G401.6 (cell line): ENCODE measurements at regions not wholly inside any gene's neighbourhood (a gene's known extent, or its start where the extent isn't known, plus 50 kb on each side); places are given as distances from the start of the nearest gene placed in this dataset.

Experiments
- FAIRE-seq: peaks from 2 replicates; lab custom pipeline; 2012; peaks lifted over from hg19 to GRCh38; lab: Jason Lieb, UNC

DNA sequence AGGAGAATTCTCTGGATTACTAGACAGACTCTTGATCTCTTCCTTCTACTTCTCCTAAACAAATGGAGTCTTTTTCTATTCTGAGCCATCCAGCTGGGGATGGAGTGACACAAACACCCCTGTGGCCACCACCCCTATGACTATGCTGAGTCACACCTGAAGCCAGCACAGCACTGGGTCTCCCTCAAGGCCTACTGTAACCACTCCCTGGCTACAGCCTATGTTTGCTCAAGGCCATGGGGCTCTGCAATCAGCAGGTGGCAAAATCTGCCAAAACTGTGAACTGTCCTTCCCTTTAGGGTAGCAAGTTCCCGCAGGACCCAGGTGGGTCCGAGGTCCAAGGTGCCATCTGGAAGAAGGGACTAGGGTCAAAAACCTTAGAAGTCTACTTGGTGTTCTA lies 132.3 kb downstream of the TINAG start:
- no peak for FAIRE-seq

DNA sequence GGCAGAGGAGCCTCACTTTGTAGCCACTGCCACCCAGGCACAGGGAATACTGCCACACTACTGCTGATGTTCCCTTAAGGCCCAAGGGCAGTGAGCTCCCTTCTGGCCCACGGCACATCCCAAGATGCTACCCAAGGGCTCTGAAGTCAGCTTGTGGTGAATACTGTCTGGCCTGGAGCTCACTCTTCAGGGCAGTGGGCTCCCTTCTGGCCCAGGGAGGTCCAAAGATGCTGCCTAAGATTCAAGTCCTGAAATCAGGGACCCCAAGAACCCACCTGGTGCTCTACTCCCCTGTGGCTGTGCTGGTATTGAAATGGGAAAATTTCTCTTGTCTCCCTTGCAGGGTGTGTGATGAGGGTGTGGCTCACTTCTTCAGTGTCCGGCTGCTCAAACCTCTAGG lies 132.8 kb downstream of the TINAG start:
- no peak for FAIRE-seq

DNA sequence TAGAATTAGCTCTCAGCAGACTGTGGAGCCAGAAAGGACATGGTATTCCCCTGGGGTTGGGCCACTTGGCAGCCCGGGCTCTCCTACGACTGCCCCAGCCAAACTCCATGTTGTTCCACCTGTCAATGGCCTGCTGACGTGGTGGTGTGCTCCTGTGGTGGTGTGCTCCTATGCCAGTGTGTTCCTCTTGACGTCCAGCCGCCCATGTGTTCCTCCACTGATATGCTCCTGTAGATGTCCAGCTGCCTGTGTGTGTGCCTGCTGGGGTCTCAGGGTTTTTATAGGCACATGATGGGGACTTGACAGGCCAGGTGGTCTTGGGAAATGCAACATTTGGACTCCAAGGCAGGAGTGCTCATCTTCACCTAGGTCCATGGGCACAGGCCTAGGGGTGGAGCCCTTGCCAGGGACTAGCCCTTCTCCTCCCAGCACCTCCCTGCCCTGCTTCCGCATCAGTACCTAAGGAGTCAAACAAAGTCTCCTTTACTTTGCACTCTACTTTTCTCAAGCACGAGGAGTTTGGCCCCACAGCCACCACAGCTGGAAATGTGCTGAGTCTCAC lies 133.5 kb downstream of the TINAG start:
- no peak for FAIRE-seq

DNA sequence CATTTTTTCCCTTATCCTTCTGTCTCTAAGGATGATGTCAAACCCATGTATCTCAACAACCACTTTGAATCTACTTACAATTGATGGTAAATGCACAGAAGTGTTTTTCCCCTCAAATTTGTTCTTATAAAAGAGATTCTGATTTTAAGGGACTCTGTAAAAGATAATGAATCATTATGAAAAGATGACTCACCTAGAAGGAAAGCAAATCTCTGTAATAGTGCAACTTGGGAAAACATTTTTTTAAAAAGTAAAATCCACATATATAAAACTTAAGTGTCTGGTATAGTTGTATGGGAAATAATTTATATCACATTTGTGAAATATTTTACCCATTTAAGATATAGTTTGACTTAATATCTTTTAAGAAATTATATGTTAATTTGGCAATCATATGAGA lies 137.0 kb downstream of the TINAG start:
- no peak for FAIRE-seq

DNA sequence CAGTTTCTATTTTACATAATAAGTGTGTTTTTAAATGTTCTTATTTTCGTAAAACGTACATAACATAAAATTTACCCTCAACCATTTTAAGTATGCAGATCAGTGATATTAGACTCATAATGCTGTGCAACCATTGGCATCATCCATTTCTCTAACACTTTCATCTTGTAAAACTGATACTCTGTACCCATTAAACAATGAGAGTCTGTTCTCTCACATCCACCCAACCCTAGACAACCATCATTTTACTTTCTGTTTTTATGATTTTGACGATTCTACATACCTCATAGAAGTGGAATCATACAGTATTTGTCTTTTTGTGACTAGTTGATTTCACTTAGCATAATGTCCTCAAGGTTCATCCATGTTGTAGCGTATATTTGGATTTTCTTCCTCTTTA lies 140.4 kb downstream of the TINAG start:
- FAIRE-seq = no peak

DNA sequence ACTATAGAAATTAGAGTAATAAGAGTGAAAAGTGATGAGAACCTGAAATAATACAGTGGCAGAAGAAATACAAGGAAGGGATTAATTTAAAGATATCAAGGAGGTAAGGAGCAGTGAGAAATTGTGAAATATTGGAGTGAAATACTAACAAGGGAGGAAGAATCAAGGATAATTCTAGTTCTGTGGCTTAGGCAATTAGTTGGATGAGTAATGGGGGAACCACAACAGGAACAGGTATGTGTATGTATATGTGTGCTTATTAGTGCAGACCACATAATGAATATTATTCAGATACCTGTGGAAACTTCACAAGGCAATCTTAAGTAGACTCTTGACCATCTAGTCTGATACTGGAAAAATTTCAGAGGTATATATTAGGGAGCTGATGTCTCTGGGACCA lies 143.3 kb downstream of the TINAG start:
- no peak for FAIRE-seq

DNA sequence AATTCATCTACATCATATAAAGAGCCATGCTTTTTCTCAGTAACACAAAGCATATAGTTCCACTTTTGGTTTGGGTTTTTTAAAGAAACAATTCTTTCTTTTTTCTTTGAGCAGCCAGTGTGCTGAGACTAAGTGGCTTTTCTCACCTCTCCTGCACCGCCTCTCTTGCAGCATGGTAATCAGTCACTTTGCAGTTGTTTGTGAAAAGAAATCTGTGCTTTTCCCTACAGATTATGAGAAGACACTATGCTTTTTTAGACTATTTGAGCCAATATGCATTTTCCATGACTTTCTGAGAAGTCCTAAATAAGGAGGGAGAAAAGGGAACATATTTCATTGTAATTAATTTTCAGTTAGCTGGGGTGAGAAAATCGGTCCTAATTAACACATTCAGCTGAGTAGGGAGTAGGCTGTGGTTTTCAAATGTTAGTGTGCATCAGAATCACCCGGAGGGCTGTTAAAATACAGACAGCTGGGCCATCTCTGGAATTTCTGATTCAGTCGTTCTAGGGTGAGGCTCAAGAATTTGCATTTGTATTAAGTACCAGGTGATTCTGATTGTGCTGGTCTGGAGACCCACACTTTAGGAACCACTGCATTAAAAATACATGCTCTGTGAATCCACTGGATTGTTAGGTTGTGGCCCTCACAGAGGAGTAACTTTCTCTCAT lies 155.2 kb downstream of the TINAG start:
- no peak for FAIRE-seq

DNA sequence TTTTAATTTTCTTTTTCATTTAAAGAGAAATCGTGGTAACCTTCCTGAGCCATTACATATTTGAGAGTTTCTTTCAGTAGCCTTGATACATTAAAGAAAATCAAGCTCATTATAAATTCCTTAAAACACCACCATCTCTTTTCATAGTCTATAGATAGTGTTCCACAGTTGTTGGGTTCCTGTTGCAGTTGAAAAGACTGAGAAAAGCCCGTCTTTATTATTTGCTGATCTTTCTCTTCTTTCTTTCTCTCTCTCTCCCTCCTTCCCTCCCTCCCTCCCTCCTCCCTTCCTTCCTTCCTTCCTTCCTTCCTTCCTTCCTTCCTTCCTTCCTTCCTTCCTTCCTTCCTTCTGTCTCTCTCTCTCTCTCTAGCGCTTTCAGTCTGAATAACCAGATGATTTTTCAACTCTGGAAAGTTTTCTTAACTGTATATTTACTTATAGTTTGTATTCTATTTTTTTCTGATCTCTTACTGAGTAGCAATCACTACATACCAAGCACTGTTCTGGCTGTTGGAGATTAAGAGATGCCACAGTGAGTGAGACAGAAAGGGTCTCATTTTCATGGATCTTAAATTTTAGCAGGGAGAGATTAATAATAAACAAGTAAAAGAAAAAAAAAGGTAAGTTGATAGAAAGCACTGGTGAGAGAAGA lies 157.5 kb downstream of the TINAG start:
- FAIRE-seq = no peak

DNA sequence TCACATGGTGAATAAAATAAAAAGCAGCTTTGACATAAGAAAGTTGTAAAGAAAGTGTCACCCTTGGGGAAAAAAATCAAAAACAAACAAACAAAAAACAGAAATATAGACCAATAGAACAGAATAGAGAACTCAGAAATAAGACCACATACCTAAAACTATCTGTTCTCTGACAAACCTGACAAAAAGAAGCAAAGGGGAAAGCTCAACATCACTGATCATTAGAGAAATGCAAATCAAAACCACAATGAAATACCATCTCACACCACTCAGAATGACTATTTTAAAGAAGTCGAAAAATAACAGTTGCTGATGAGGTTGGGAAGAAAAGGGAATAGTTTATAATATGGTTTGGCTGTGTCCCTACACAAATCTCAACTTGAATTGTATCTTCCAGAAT lies 159.1 kb downstream of the TINAG start:
- no peak for FAIRE-seq

DNA sequence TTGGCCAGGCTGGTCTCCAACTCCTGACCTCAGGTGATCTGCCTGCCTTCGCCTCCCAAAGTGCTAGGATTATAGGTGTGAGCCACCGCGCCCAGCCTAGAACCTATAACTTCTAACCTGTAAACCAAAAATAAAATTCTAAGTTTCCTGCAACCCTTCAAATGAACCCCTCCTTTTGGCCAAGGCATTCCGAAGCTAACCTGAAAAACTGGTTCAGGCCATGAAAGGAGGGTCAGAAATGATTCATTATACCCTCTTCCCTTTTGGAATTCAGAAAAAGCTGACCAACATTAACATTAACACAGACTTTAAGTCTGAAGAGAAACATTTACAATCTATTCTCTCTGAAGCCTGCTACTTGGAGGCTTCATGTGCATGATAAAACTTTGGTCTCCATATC lies 165.1 kb downstream of the TINAG start:
- no peak for FAIRE-seq

DNA sequence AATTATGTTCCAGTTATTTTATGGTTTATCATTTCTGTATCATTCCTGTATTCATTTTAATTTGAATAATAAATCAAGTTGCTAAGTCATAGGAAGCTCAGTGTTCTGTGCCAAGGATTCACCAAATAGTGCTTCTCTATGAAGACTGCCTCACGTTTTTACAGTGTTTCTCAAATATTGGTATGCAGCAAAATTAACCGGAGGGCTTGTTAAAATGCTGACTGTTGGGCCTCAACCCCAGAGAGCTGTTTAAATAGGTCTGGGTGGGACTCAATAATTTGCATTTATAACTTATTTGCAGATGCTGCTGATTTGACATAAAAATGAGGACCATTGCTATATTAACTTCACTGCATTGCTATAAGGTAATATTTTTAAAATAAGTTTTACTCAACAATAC lies 166.7 kb downstream of the TINAG start:
- FAIRE-seq = no peak

DNA sequence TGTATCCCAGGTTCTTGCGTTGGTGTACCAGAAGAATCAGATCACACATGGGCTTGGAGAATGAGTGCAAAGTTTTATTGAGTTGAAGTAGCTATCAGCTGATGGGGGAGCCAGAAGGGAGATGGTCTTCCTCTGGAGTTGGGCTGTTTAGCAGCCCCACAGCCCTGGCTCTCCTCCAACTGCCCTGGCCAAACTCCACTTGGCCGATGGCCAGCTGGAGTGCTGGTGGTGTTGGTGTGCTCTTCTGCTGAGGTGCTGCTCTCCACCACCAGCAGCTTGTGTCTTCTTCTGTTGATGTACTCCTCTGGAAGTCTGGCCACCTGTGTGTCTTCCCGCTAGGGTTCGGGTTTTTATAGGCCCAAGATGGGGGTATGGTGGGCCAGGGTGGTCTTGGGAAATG lies 172.8 kb downstream of the TINAG start:
- no peak for FAIRE-seq

DNA sequence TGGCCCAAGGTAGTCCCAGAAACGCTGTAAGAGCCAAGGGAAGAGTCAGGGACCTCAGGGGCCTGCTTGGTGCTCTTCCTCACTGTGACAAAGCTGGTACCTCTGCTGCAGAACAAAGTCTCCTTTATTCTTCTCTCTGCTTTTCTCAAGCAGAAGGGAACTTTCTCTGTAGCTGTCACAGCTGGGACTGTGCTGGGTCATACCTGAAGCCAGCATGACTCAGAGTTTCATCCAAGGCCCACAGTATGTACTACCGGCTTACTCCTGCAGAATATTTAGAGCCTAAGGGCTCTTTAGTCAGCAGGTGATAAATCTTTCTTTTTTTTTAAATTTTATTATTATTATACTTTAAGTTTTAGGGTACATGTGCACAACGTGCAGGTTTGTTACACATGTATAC lies 183.2 kb downstream of the TINAG start:
- FAIRE-seq = no peak

DNA sequence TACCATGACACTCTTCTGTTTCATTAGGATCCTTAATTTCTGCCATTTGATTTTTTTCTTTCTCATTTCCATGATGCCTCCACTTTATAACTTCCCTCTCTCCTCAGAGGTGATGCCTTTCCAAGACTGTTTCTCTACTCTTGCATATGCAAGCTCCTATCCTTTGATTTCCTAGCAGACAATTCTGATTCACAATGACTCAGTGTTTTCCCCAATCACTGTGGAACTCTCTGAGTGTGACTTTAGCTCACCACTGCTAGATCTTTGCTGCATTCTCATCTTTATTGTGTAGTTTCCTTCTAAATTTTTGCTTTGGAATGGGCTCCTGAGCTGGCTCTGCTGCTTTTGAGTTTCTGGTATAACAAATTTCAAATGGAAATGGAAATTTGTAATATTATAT lies 184.9 kb downstream of the TINAG start:
- FAIRE-seq = no peak

DNA sequence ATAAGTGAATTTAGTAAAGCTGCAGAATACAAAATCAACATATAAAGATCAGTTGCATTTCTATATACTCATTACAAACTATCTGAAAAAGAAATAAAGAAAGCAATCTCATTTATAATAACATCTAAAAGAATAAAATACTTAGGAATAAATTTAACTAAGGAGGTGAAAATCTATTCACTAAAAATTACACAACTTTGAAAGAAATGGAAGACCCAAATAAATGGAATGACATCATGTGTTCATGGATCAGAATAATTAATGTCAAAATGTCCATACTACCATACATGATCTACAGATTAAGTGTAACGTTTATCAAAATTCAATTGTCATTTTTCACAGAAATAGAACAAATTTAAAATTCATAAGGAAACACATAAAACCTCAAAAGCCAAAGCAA lies 194.9 kb downstream of the TINAG start:
- no peak for FAIRE-seq

DNA sequence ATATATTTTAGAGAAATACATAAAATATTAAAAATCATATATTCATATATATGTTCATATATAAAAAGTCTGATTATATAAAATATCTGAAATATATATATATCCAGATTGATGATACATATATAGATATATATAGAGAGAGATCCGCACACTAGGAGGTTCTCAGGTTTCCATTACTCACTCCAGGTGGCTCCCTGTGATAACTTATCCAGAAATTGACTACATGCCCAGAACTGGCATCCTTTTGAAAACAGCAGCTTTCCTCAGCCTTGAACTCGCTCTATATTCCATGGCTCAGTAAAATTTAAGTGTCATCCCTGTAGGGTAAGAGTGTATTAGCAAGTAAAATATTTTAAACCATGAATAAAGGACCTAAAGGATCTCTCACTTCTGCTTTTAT lies 206.8 kb downstream of the TINAG start:
- no peak for FAIRE-seq

DNA sequence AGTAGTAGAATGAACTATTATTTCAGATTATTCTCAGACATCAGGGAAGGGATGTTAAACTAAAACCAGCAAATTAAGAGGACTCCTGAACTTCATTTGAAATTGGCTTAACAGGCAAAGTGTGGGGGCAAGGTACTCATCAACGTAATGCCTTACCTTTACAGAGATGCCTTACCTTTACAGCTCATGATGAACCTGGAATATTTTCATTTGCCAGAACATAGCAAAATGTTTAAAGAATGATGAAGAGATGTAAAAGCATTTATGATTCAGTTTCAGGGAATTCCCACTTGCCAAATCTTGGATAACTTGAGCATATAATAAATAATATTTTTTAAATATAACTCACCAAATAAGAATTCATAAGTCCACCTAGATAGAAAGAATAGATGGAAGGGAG lies 207.5 kb downstream of the TINAG start:
- FAIRE-seq = no peak

DNA sequence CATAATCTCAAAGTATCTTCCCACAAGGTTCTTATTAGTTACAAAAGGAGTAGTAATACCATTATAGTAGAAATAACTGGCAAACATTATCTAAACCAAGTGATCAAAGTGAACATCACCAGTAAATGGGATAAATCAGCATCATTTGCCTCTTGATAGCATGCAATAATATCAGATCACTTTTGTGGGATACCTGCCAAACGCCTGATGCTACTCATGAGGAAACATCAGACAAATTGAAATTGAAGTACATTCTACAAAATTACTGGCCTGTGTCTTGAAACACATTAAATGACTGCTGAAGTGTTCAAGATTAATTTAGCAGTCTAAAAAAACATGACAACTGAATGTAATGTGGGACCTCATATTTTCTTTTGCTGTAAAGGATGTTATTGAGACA lies 208.1 kb downstream of the TINAG start:
- FAIRE-seq = no peak

DNA sequence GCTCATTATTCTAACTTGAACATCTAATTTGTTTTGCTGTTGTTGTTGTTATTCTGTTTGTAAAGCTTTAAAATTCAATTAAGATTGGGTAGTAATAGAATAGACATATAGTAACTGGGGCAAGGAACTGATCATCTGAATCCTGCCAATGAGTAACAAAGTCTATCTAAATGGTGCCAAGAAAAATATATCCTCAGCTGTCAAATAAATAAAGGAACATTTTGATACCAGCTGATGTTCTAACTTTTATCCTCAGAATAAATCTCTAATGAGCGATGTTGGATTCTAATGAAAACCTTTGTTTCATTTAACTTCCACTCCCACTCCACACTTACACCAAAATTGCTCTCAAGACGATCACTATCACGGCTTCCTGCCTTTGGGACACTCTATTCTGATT lies 210.9 kb downstream of the TINAG start:
- FAIRE-seq = no peak

DNA sequence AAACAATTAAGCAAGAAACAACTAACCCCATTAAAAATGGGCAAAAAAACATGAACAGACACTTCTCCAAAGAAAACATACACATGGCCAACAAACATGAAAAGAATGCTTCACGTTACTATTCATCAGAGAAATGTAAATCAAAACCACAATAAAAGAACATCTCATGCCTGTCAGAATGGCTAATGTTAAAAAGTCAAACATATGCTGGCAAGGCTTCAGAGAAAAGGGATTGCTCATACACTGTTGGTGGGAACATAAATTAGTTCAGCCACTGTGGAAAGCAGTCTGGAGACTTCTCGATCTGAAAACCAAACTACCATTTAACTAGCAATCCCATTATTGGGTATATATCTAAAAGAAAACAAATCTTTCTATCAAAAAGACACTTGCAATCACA lies 217.5 kb downstream of the TINAG start:
- no peak for FAIRE-seq

DNA sequence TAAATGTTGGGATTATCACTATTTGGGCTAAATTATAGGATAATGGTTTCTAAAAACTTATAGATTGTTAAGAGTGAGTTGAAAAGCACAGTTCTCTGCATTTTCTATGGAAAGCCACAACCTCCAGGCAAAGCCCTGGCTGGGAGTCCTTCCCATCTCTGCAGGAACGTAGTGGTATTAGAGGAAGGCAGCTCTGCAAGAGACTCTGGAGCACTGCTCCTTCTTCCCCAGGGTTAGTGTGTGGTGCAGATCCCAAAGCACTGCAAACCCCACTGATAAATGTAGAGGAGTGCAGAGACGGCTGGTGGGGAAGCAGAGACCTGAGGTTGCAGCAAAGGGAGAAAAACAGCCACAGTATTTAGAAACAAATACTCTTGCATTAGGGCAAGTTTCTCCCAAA lies 225.3 kb downstream of the TINAG start:
- no peak for FAIRE-seq

DNA sequence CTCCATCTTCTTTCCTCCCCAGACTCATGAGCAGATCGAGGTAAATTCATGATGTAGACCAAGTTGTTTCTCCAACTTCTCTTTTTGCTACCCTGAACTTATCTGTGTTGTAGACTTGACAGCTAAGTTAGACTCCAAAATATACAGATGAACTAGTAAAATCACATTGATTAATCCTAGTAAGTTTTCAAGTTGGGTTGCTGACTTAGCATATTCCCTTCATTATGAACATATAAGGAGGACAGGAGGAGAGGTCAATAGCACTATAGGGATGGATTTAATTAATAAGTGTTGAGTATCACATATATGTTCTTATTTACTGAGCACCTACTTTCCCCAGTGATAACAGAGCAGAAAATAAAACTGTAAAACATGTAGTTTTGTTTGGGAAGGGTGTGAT lies 227.3 kb downstream of the TINAG start:
- FAIRE-seq = no peak

DNA sequence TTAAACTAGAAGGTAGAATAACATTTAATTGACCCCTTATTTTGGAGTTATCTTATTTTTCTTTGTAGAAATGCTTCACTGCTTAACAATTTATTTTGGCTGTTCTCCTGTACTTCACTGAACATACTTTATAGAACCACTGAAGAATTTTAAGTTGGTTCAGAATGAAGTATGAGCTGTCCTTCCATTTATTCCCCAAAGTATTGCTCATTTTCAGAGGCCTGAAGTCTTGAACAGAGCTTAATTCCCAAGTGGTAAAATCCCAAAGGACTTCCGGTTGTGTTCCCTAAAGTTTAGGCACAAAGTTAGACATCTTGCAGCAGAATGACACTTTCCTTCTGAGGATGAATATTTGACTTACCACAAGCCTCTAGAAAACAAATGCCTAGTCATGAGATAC lies 233.3 kb downstream of the TINAG start:
- no peak for FAIRE-seq

DNA sequence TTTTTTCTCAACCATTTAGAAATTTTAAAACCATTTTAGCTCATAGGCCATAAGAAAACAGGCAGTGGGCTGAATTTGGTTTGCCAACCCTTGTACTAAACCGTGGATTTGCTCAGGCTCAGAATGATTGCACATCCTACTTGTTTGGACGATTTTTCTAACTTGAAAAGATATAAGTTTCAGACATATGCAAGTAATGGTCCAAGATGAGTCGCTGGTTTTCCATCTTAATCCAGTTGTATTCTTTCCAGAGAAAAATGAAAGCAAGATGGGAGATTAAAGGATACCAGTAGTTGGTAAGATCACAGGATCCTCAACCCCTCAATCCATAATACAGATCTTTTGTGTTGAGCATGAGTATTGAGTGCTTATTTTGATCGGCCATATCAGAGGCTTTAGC lies 250.9 kb downstream of the TINAG start:
- FAIRE-seq = no peak
